Erythroblast (primary cell): ENCODE measurements at regions not wholly inside any gene's neighbourhood (a gene's known extent, or its start where the extent isn't known, plus 50 kb on each side); places are given as distances from the start of the nearest gene placed in this dataset.
"Not testable (repeated sequence)": the region's sequence is repeated elsewhere in the genome, so short reads cannot be mapped to it uniquely, and the experiment has no call there.

ENCODE experiments used
- DNase-seq, 2 experiments: peaks; one replicate each; lab custom pipeline; 2025; lab: John Stamatoyannopoulos, UW
- GATA1 ChIP-seq: IDR thresholded peaks from 2 replicates; pipeline ENCODE4 v1.6.1; 2011; ENCODE audit warnings: low read depth, mild to moderate bottlenecking, control low read depth, low read length, moderate library complexity
- POLR2A ChIP-seq: IDR thresholded peaks from 2 replicates; pipeline ENCODE4 v1.6.1; 2011; ENCODE audit warnings: mild to moderate bottlenecking, low read length

GRCh38 chr7:131843898-131844331 lies 287.5 kb upstream of the PODXL start:
- DNase-seq = no peak

GRCh38 chr7:131839967-131840690 lies 283.7 kb upstream of the PODXL start:
- DNase-seq = no peak
- no peak for TF ChIP-seq POLR2A
- no peak for TF ChIP-seq GATA1

More at GRCh38 chr7:131843898-131844331, 287.5 kb upstream of the PODXL start:
- TF ChIP-seq GATA1 (no peak), POLR2A (no peak)

- DNase-seq = no peak
- TF ChIP-seq POLR2A = no peak
- TF ChIP-seq GATA1 = no peak
Measured at GRCh38 chr7:131836733-131837132, 280.3 kb upstream of the PODXL start.

GRCh38 chr7:131835141-131835540 lies 278.7 kb upstream of the PODXL start:
- no peak for TF ChIP-seq POLR2A
- DNase-seq = no peak

GRCh38 chr7:131830681-131831080 lies 274.3 kb upstream of the PODXL start:
- TF ChIP-seq POLR2A (no peak), GATA1 (no peak)
- no peak for DNase-seq

GRCh38 chr7:131829947-131830558 lies 273.6 kb upstream of the PODXL start:
- TF ChIP-seq GATA1 = no peak
- no peak for TF ChIP-seq POLR2A
- no peak for DNase-seq

- DNase-seq = no peak
- TF ChIP-seq POLR2A (no peak), GATA1 (no peak)
Measured at GRCh38 chr7:131827421-131827820, 271.0 kb upstream of the PODXL start.

- DNase-seq = no peak
- TF ChIP-seq POLR2A (no peak), GATA1 (no peak)
Measured at GRCh38 chr7:131826960-131827359, 270.5 kb upstream of the PODXL start.

GRCh38 chr7:131823961-131824440 lies 267.6 kb upstream of the PODXL start:
- DNase-seq = not testable (repeated sequence)

- no peak for DNase-seq
- TF ChIP-seq GATA1 = no peak
- TF ChIP-seq POLR2A = no peak
Measured at GRCh38 chr7:131819891-131820290, 263.5 kb upstream of the PODXL start.

GRCh38 chr7:131816391-131817007 lies 260.1 kb upstream of the PODXL start:
- DNase-seq = no peak
- TF ChIP-seq POLR2A (no peak), GATA1 (no peak)

GRCh38 chr7:131808736-131809135 lies 252.3 kb upstream of the PODXL start:
- DNase-seq = no peak
- TF ChIP-seq POLR2A (no peak), GATA1 (no peak)

GRCh38 chr7:131808156-131808555 lies 251.7 kb upstream of the PODXL start:
- not testable (repeated sequence) for DNase-seq

- DNase-seq = no peak
- TF ChIP-seq POLR2A (no peak), GATA1 (no peak)
Measured at GRCh38 chr7:131803816-131804215, 247.4 kb upstream of the PODXL start.

GRCh38 chr7:131802195-131802864 lies 245.9 kb upstream of the PODXL start:
- TF ChIP-seq GATA1 (no peak), POLR2A (no peak)
- no peak for DNase-seq
